ENCODE measurements at regions not wholly inside any gene's neighbourhood (a gene's known extent, or its start where the extent isn't known, plus 50 kb on each side); places are given as distances from the start of the nearest gene placed in this dataset.

DNA sequence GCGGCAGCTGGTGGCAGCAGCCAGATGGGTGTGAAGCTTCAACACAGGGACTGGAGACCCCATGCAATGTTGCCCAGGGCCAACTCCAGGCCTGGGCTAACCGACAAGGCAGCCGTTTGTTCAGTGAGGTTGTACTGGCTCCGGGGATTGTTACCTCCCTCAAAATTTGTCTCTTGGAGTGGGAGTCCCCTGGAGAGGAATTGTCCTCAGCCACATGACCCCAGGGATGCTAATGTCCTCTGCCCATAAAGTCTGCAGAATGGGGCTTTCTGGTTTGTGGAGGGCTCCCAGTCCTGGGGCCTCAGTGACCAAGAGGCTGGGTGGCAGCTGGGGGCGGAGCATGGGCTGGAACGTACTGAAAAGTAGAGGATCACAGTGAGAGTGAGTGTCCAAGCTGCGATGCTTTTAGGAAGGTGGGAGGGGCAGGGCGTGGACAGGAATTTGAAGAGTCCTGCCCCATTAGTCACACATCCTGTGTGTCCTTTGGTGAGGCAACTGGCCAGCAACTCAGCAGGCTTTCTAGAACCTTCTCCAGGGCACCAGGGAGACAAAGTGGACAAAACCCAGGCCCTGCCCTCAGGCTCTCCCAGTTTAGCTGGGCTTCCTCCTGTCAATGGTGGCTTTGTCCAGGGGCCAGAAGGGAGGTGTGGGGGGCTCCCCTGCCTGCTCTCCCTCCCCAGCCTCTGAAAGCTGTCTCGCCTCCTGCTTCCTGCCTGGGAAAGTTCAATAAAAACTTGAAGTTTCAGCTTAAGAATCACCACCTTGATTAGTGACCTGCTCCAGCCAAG, 114.0 kb downstream of the NSG2 start:
- DNase-seq (ENCODE audit: low read depth): no peak

DNA sequence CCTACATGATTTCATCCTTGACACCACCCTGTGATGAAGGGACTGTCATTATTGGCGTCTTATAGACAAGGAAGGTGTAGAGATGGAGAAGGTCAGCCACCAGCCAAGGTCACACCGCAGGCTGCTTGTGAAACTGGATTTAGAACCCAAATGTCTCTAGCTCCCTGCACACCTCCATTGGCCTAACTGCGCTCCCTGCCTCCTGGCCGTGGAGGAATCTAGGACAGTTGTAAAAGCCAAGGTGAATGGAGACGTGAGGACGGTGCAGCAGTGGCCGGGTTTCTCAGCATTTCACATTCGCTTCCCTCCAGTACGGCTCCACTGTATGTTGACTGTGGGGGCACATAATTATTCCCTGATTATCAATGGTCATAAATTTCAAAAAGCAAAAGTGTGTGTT, 119.9 kb downstream of the NSG2 start:
- DNase-seq (ENCODE audit: low read depth): no peak

DNA sequence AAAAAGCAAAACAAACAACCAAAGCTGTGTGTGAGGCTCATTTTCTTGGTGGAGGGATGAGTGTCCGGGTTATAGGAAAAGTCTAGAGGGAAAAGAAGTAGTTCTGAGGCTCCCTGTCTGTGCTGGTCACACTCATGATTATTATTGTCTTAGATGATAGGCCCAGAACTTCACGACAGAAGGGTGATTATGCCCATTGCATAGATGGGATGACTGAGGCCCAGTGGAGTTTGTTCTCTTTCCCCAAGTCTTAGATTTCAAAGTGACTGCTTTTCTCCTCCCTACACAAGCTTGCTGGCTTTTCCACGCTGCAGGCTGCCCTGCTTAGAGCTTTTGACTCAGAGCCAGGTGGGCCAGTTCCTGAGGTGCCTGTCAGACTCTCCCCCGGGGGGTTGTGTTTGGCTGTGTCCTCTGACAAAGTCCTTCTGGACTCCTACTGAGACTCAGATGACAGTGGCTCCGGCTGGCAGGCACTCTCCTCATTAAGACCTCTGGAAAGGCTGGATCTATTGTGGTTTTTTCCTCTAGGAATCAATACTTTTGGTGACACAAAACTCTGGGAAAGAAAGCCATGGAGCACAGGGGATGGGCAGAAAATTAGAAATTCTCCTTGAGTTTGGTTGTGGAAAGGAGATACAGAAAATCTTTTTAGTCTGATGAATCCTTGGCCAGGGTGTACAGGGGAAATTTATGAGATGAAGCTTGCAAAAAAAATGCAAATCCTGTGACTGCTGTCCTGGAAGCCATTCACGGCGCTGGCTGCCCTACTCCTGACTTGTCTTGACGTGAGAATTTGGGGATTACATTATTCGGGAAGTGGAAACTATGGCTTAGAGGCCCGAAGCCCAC, 120.9 kb downstream of the NSG2 start:
- DNase-seq (ENCODE audit: low read depth): no peak

- no peak for DNase-seq (ENCODE audit: low read depth)
These were observed 121.8 kb downstream of the NSG2 start for GRCh38 chr5:174167080-174167910.

DNA sequence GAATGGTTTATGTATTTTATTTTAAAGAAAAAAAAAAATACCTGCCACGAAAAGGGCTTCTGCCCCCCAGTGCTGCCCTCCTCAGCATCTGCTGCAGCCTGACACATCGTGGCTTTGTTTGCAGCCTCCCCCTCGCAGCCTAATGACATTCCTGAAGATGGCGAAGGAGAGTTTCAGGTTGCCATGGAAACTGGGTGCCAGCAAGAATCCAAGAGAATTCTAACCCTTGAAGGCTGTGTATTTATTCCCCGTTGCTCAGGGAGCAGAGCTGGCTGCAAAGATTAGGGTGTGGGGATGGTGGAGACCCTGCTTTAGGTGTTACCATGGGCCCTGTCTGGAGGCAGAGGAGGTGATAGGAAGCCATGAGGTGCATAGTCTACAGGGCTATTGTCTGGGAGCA, 126.6 kb downstream of the NSG2 start:
- no peak for DNase-seq (ENCODE audit: low read depth)

DNA sequence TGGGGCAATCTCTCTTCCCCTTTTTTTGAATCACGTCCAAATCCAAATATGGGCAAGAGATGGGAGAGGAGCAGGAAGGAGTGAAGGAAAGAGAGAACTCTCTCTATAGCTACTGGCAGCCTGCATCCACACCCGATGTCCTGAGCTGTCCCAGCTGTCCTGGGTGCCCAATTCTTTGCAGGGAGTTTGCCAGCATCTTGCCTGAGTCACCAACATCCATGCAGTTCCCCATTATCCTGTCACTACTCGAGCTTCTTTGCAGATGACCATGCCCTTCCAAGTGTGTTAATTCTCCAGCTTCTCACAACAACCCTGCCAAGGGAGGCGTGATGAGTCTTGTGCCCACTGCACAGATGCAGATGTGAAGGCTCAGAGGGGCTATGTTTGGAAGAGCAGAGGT, 127.1 kb downstream of the NSG2 start:
- no peak for DNase-seq (ENCODE audit: low read depth)

- DNase-seq (ENCODE audit: low read depth): no peak
These were observed 128.3 kb downstream of the NSG2 start for GRCh38 chr5:174173766-174174165.

DNA sequence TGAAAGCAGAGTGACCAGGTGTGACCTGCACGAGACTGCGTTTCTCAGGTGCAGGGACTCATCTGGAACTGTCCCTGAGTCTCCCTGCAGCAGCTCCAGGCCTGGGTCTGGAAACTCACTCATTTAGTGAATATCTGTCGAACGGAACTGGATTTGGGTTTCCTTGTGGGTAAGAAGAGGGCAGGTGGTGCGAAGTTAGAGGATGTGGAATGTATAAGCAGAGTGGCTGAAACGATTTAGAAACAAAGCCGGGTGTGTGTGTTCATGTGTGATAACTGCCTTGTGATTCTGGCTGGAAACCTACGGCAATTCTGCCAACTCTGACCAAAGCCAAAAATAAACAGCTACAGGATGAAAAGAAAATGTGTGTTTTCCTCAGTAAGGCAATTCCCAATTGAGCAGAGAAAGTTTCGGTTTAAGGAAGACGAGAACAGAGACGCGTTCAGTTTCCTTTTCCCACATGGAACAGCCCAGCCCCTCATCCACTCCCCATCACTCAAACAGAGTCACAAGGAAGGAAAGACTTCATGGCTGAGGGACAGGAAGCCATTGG, 130.3 kb downstream of the NSG2 start:
- DNase-seq (ENCODE audit: low read depth): no peak

GRCh38 chr5:174176511-174176910, 131.0 kb downstream of the NSG2 start:
- no peak for DNase-seq (ENCODE audit: low read depth)

DNA sequence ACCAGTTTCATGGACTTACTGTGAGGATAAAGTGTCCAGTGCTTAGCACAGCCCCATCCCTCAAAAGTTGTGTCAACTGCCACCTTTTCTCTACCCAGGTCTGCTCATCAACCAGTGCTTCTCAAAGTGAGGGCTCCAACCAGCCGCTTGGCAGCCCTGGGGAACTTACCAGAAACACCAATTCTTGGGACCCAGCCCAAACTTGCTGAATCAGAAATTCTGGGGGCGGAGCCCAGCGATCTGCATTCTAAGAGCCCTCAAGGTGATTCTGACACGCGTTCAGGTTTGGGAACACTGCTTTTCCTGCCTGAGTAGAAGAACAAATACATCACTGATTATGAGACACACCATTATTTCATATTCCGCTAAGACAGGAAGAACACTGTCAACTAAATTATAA, 132.0 kb downstream of the NSG2 start:
- no peak for DNase-seq (ENCODE audit: low read depth)

GRCh38 chr5:174177976-174178605, 132.6 kb downstream of the NSG2 start:
- DNase-seq (ENCODE audit: low read depth): no peak

DNA sequence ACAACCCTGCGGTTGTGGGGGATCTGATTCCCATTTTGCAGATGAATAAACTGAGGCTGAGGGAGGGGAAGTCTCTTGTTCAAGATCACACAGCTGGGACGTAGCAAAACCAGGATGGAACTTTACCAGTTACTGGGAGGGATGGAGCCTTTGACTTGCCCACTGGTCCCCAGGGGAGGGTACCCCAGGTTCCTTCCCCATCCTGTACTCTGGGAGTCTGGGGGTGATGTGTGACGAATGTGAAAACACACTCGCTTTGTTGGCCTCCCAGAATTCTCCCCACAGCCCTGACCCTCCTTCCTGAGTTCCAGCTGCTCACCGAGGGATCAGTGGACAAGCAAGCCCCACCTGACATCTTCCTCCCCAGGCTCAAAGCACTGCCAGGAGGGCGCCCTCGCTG, 135.1 kb downstream of the NSG2 start:
- no peak for DNase-seq (ENCODE audit: low read depth)

DNA sequence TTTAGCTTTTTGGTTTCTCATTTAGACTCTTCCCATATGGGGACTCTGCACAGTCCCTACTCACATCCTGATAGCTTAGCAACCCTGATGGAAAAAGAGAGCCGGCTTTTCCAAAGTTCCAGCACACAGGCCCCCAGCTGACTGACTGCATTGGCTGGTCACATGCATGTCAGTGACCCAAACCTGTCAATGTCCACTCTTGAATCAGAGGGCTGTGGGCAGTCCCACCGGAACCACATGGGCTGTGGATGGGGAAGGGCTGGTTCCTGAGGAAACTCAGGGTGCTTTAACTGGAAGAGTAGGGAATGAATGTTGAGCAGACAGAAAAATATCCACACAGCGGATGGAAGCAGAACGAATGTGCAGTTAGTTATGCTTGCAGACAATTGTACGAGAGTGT, 136.6 kb downstream of the NSG2 start:
- DNase-seq (ENCODE audit: low read depth): no peak

GRCh38 chr5:174183701-174184100, 138.2 kb downstream of the NSG2 start:
- DNase-seq (ENCODE audit: low read depth): no peak

- DNase-seq (ENCODE audit: low read depth): no peak
These were observed 140.0 kb downstream of the NSG2 start for GRCh38 chr5:174185506-174185905.

GRCh38 chr5:174186096-174186695, 140.7 kb downstream of the NSG2 start:
- no peak for DNase-seq (ENCODE audit: low read depth)

DNA sequence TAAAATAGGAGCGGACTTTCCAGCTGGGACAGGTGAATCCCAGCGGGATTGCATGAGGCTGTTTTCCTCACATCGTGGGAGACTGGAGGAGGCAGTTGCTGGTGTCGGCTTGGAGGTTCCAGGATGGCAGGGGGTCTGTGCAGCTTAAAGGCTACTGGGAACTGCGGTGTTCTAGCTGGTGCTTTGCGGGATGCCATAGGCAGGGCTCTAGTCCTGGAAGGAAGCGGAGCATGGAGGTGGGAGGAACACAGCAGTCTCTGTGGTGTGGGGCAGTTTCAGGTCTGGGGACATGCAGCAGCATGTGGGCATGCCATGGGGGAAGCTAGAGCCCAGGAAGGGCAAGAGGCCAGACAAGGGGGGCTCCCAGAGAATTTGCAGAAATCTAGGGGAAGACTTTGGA, 141.5 kb downstream of the NSG2 start:
- no peak for DNase-seq (ENCODE audit: low read depth)

- no peak for DNase-seq (ENCODE audit: low read depth)
These were observed 142.0 kb downstream of the NSG2 start for GRCh38 chr5:174187481-174187880.

DNA sequence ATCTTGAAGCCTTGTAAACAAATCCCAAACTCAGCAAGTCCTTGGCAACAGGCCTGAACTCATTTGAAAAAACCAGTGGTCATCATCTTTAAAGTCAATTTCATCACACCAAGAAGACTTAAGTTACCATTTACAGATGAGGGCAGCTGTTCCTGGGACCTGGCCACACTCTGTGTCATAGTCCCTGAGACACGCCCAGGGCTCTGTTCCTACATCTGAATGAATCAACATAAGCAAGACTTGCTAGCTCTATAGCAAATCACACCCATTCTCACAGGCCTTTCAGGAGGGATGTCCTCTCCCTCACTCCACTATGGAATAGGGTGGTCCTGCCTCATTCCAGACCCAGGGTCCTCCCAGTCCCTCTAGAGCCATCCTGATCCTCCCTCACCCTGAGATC, 142.8 kb downstream of the NSG2 start:
- DNase-seq (ENCODE audit: low read depth): peak; percentile 14

- DNase-seq (ENCODE audit: low read depth): no peak
These were observed 144.4 kb downstream of the NSG2 start for GRCh38 chr5:174189654-174190541.
